ENCODE measurements at regions not wholly inside any gene's neighbourhood (a gene's known extent, or its start where the extent isn't known, plus 50 kb on each side); places are given as distances from the start of the nearest gene placed in this dataset.

DNA sequence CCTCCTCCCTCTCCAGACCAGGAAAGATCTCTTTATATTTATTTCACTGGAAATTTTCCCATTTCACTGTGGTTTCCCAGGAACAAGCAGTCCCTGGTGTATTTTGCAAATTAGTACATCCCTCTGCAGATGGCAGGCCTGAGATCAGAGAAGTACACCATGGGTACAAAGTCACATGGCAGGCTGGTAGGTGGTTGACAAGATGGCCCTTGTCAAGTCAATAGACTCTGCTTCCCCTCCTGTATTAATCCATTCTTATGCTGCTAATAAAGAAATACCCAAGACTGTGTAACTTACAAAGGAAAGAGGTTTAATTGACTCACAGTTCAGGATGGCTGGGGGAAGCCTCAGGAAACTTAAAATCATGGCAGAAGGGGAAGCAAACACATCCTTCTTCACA is 51.6 kb upstream of the KSR1 start:
- Mint-ChIP-seq H3K36me3 (ENCODE audit: insufficient read depth) (no peaks in the 10 kb centered on the region), H3K27me3 (peaks cover 5 to 29% of the 10 kb centered on the region in 2 donors), H3K27ac (no peak overlapping the region), H3K4me3 (no peak overlapping the region), H3K4me1 (ENCODE audit: low read depth in 2 of 2) (no peaks in the 10 kb centered on the region), H3K9me3 (no peaks in the 10 kb centered on the region)
- ATAC-seq (replicated peaks) (no peak), DNase-seq (no peak)

All from effector memory CD8-positive, alpha-beta T cell (primary cell).